ENCODE measurements at regions not wholly inside any gene's neighbourhood (a gene's known extent, or its start where the extent isn't known, plus 50 kb on each side); places are given as distances from the start of the nearest gene placed in this dataset.

DNA sequence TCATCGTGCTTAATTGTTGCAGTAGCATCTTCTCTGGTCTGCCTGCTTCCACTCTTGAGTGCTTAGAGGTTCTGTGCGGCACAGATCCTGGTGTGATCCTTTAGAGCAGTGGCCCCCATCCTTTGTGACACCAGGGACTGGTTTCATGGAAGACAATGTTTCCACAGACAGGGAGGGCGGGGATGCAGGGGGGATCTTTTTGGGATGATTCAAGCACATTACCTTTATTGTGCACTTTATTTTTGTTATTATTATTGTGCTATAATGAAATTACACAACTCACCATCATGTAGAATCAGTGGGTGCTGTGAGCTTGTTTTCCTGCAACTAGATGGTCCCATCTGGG is 76.8 kb upstream of the SHANK2 start:
- H3K4me3 ChIP-seq (ENCODE audit: low read depth, low read length, poor library complexity, severe bottlenecking), result no peak overlapping the region
- no peaks in the 10 kb centered on the region for H3K4me1 ChIP-seq (ENCODE audit: insufficient read depth, low read length, poor library complexity, severe bottlenecking)
- no peak for DNase-seq (ENCODE audit: low spot score)
- ChIA-PET POLR2A (ENCODE audit: low non-redundant PET) (interaction anchor here (0.7 kb wide), 1 partner anchor 1078 kb away, joined by 3 read pairs; no protein-coding TSS in a partner anchor), CTCF (interaction anchor here (0.6 kb wide), 1 partner anchor 142 kb away, joined by 5 read pairs; no protein-coding TSS in a partner anchor)
- no peak overlapping the region for H3K27ac ChIP-seq (ENCODE audit: low read depth, low read length, poor library complexity, severe bottlenecking)
- H3K9me3 ChIP-seq (ENCODE audit: low read depth, low read length, poor library complexity, severe bottlenecking), result peaks cover 12% of the 10 kb centered on the region
- no TSS peak for BruUV-seq (replicated peaks)
- no peak for TF ChIP-seq EZH2 (IDR thresholded peaks at IDR 0.05; ENCODE audit: borderline replicate concordance, low read depth, low read length, poor library complexity, severe bottlenecking)
- TF ChIP-seq, protein P1, sequence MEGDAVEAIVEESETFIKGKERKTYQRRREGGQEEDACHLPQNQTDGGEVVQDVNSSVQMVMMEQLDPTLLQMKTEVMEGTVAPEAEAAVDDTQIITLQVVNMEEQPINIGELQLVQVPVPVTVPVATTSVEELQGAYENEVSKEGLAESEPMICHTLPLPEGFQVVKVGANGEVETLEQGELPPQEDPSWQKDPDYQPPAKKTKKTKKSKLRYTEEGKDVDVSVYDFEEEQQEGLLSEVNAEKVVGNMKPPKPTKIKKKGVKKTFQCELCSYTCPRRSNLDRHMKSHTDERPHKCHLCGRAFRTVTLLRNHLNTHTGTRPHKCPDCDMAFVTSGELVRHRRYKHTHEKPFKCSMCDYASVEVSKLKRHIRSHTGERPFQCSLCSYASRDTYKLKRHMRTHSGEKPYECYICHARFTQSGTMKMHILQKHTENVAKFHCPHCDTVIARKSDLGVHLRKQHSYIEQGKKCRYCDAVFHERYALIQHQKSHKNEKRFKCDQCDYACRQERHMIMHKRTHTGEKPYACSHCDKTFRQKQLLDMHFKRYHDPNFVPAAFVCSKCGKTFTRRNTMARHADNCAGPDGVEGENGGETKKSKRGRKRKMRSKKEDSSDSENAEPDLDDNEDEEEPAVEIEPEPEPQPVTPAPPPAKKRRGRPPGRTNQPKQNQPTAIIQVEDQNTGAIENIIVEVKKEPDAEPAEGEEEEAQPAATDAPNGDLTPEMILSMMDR (conservative IDR thresholded peaks at IDR 0.05; ENCODE audit: low read depth, low read length), result no peak
- H3K27me3 ChIP-seq (replicated peaks; ENCODE audit: insufficient read depth, low read depth, low read length, poor library complexity), result no peaks in the 10 kb centered on the region
- no peaks in the 10 kb centered on the region for H3K36me3 ChIP-seq (ENCODE audit: insufficient read depth, low read length, poor library complexity, severe bottlenecking)
- intact Hi-C loops (cut with micrococcal nuclease; ENCODE audit: unreplicated experiment), result no loop called here

DNA sequence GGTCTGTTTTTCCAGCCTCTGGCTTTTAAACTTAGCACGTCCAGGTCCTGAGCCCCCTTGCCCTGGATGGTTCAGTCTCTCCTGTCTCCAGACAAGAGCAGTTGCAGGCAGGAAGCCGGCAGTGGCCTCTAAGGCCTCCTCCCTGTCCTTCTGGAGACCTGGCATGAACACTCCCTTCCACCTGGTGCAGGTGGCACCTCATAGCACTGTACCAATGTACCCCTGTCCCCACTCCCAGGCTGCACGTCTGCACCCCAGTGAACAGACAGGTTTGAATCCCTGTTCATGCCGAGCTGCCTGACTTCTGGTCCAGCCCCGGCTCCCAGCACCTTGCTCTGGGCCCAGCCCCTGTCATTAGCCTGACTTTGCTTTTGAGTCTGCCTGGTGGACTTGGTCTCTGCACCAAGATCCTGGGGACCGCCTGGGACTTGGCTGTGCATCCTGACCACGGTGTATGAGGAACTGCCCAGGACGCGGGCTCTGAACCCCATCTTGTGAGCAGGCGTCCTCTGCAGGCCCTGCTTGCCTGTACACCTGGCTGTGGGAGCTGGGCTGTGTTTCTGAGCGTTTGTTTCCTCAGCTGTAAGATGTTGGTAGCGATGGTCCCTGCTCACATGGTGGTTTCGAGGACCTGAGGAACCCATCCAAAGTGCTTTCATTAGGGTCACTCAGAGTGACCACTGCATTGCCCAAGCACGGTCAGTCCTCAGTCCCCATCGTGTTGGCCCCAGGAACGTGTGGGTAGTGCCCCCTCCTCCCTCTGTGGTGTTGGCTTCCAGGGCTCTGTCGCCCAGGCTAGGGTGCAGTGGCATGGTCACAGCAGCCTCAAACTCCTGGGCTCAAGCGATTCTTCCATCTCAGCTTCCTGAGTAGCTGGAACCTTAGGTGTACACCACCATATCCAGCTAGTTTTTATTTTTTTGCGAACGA is 75.0 kb upstream of the SHANK2 start:
- intact Hi-C loops (cut with micrococcal nuclease; ENCODE audit: unreplicated experiment), result no loop called here
- H3K27me3 ChIP-seq (replicated peaks; ENCODE audit: insufficient read depth, low read depth, low read length, poor library complexity), result no peaks in the 10 kb centered on the region
- no peak overlapping the region for H3K27ac ChIP-seq (ENCODE audit: low read depth, low read length, poor library complexity, severe bottlenecking)
- H3K36me3 ChIP-seq (ENCODE audit: insufficient read depth, low read length, poor library complexity, severe bottlenecking), result no peaks in the 10 kb centered on the region
- no peak for DNase-seq (ENCODE audit: low spot score)
- H3K9me3 ChIP-seq (ENCODE audit: low read depth, low read length, poor library complexity, severe bottlenecking), result no peaks in the 10 kb centered on the region
- H3K4me3 ChIP-seq (ENCODE audit: low read depth, low read length, poor library complexity, severe bottlenecking), result no peak overlapping the region
- BruUV-seq (replicated peaks), result no TSS peak
- ChIA-PET CTCF (no interaction called here), POLR2A (ENCODE audit: low non-redundant PET) (interaction anchor here (0.5 kb wide), 1 partner anchor 928 kb away, joined by 3 read pairs; no protein-coding TSS in a partner anchor)
- no peaks in the 10 kb centered on the region for H3K4me1 ChIP-seq (ENCODE audit: insufficient read depth, low read length, poor library complexity, severe bottlenecking)
- TF ChIP-seq, protein P1 (conservative IDR thresholded peaks at IDR 0.05; ENCODE audit: low read depth, low read length), result no peak
- no peak for TF ChIP-seq EZH2 (IDR thresholded peaks at IDR 0.05; ENCODE audit: borderline replicate concordance, low read depth, low read length, poor library complexity, severe bottlenecking)

DNA sequence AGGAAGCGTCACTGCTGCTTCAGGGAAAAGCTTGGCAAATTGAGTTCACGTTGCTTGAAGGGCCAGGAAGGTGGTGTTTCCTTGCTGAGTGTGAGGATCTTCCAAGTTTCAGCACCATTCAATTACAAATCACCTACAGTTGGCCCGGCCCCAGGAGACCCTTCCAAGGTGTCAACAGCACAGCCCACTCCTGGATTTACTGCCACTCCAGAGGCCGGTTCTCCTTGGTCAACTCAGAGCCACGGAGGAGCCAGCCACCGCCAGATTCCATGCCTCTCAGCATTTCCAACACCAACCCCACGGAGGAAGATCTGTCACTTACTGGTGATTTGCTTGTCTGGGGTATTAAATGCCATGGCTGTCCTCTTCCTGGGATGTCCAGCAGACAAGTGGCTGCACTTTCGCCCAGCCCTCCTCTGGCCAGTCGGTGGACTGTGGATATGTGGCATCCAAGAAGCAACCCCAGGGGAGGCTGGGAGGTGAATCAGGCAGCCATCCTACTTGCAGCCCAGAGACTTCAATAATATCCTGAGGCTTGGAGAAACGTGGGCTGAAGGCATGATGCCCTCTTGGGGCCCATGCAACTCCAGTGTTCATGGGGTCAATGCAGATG is 74.1 kb upstream of the SHANK2 start:
- Histone ChIP-seq H3K27ac (ENCODE audit: low read depth, low read length, poor library complexity, severe bottlenecking) (no peak overlapping the region), H3K4me3 (ENCODE audit: low read depth, low read length, poor library complexity, severe bottlenecking) (no peak overlapping the region), H3K4me1 (ENCODE audit: insufficient read depth, low read length, poor library complexity, severe bottlenecking) (no peaks in the 10 kb centered on the region), H3K9me3 (ENCODE audit: low read depth, low read length, poor library complexity, severe bottlenecking) (no peaks in the 10 kb centered on the region), H3K27me3 (replicated peaks; ENCODE audit: insufficient read depth, low read depth, low read length, poor library complexity) (no peaks in the 10 kb centered on the region), H3K36me3 (ENCODE audit: insufficient read depth, low read length, poor library complexity, severe bottlenecking) (no peaks in the 10 kb centered on the region)
- TF ChIP-seq EZH2 (IDR thresholded peaks at IDR 0.05; ENCODE audit: borderline replicate concordance, low read depth, low read length, poor library complexity, severe bottlenecking), result no peak
- TF ChIP-seq, protein P1 (conservative IDR thresholded peaks at IDR 0.05; ENCODE audit: low read depth, low read length), result no peak
- BruUV-seq (replicated peaks), result no TSS peak
- CTCF ChIA-PET, result no interaction called here
- intact Hi-C loops (cut with micrococcal nuclease; ENCODE audit: unreplicated experiment), result no loop called here
- no peak for DNase-seq (ENCODE audit: low spot score)
- POLR2A ChIA-PET (ENCODE audit: low non-redundant PET), result no interaction called here

Measured in A673 (cell line).